H1 (cell line): ENCODE measurements at regions not wholly inside any gene's neighbourhood (a gene's known extent, or its start where the extent isn't known, plus 50 kb on each side); places are given as distances from the start of the nearest gene placed in this dataset.

ENCODE experiments used
- CTCF ChIA-PET: fragments of 300-600 bp; sonication (Branson Sonifier 250); formaldehyde crosslinking; loops from one replicate; lab custom pipeline; 2021; ENCODE audit not compliant: partially characterized antibody; lab: Charles Lee
- POLR2A ChIA-PET: fragments of 300-600 bp; sonication (Branson Sonifier 250); formaldehyde crosslinking; loops from one replicate; lab custom pipeline; 2021; ENCODE audit warnings: inconsistent platforms; ENCODE audit not compliant: partially characterized antibody; lab: Charles Lee
- DNase-seq, 2 experiments: peaks; one replicate each; pipeline versions ENCODE4 v3.0.0 to v3.0.0-alpha.2; 2010 to 2022; ENCODE audit warnings: low spot score in 2 of 2, low read depth in 1 of 2, mixed read lengths in 1 of 2
- FAIRE-seq: peaks from 2 replicates; lab custom pipeline; 2011; peaks lifted over from hg19 to GRCh38; lab: Jason Lieb, UNC
- H2AFZ ChIP-seq: 2 replicates; pipeline ENCODE4 v1.8.1; 2012; ENCODE audit warnings: low read length, inconsistent platforms
- H2AK5ac ChIP-seq: 2 replicates; pipeline ENCODE4 v1.6.1; 2013; ENCODE audit warnings: low read depth, low read length
- H2BK120ac ChIP-seq: replicated peaks from 2 replicates; pipeline ENCODE3; 2013; ENCODE audit warnings: low read depth, low read length, inconsistent platforms
- H2BK12ac ChIP-seq: 2 replicates; pipeline ENCODE4 v1.6.1; 2013; ENCODE audit warnings: low read depth, low read length
- H2BK15ac ChIP-seq: 2 replicates; pipeline ENCODE4 v1.6.1; 2013; ENCODE audit warnings: low read length
- H2BK20ac ChIP-seq: 2 replicates; pipeline ENCODE4 v1.6.1; 2013; ENCODE audit warnings: low read length
- H2BK5ac ChIP-seq: 2 replicates; pipeline ENCODE4 v1.6.1; 2013; ENCODE audit warnings: low read depth, low read length
- H3K14ac ChIP-seq: 2 replicates; pipeline ENCODE4 v1.6.1; 2013; ENCODE audit warnings: inconsistent platforms; ENCODE audit not compliant: insufficient read length
- H3K18ac ChIP-seq: 2 replicates; pipeline ENCODE4 v1.6.1; 2013; ENCODE audit warnings: low read length; ENCODE audit errors: extremely low read depth
- H3K23ac ChIP-seq: 2 replicates; pipeline ENCODE4 v1.6.1; 2013; ENCODE audit warnings: inconsistent platforms; ENCODE audit not compliant: insufficient read length
- H3K23me2 ChIP-seq: 2 replicates; pipeline ENCODE4 v1.6.1; 2013; ENCODE audit warnings: low read depth, low read length
- H3K27ac ChIP-seq: 2 replicates; pipeline ENCODE4 v1.6.1; 2011; ENCODE audit warnings: low read depth, low read length, inconsistent platforms
- H3K27me3 ChIP-seq, 4 experiments: replicated peaks in 1 of 4; 1 replicate in 1 of 4; 2 replicates in 3 of 4; pipeline versions ENCODE4 v1.6.1 to v1.8.1; 2011 to 2013; ENCODE audit warnings: low read length in 3 of 4, mild to moderate bottlenecking in 3 of 4, inconsistent platforms in 2 of 4, mixed read lengths in 2 of 4, moderate library complexity in 1 of 4; ENCODE audit not compliant: control insufficient read depth in 3 of 4, insufficient read depth in 3 of 4; ENCODE audit errors: extremely low read depth in 1 of 4
- H3K36me3 ChIP-seq, 4 experiments: 2 replicates each; pipeline versions ENCODE4 v1.6.1 to v1.8.1; 2011 to 2013; ENCODE audit warnings: mild to moderate bottlenecking in 4 of 4, low read length in 3 of 4, moderate library complexity in 2 of 4, control low read depth in 1 of 4, inconsistent platforms in 1 of 4; ENCODE audit not compliant: insufficient read depth in 4 of 4, control insufficient read depth in 2 of 4
- H3K4ac ChIP-seq: replicated peaks from 2 replicates; pipeline ENCODE3; 2013; ENCODE audit warnings: low read length, low read depth, mixed read lengths, inconsistent platforms; ENCODE audit not compliant: insufficient read length
- H3K4me1 ChIP-seq, 4 experiments: replicated peaks in 1 of 4; 1 replicate in 1 of 4; 2 replicates in 3 of 4; pipeline versions ENCODE4 v1.6.1 to v1.8.1; 2011 to 2013; ENCODE audit warnings: low read length in 3 of 4, inconsistent platforms in 2 of 4, mixed read lengths in 1 of 4; ENCODE audit not compliant: insufficient read depth in 4 of 4, control insufficient read depth in 3 of 4
- H3K4me2 ChIP-seq, 2 experiments: 2 replicates each; pipeline versions ENCODE4 v1.6.1 to v1.8.1; 2011 to 2013; ENCODE audit warnings: low read depth in 2 of 2, low read length in 2 of 2, control low read depth in 1 of 2, inconsistent platforms in 1 of 2, mild to moderate bottlenecking in 1 of 2; ENCODE audit not compliant: insufficient read depth in 1 of 2
- H3K4me3 ChIP-seq, 4 experiments: fragments of 200-600, 300-600 bp in 1 of 4; sonication (generic), shearing (Covaris generic), sonication (Bioruptor Twin) in 1 of 4; 2 replicates each; pipeline versions ENCODE4 v1.5.1 to v1.8.1; 2011 to 2016; ENCODE audit warnings: low read length in 4 of 4, low read depth in 3 of 4, control low read depth in 2 of 4, inconsistent platforms in 2 of 4, mild to moderate bottlenecking in 2 of 4, mixed read lengths in 1 of 4, moderate library complexity in 1 of 4; ENCODE audit not compliant: insufficient read depth in 2 of 4; ENCODE audit errors: extremely low read depth in 1 of 4
- H3K56ac ChIP-seq: replicated peaks from 2 replicates; pipeline ENCODE3; 2013; ENCODE audit warnings: low read depth, mild to moderate bottlenecking, mixed read lengths, low read length, inconsistent platforms; ENCODE audit not compliant: insufficient read length
- H3K79me1 ChIP-seq: 2 replicates; pipeline ENCODE4 v1.6.1; 2013; ENCODE audit warnings: low read depth, low read length, control low read depth
- H3K79me2 ChIP-seq, 2 experiments: 2 replicates each; pipeline versions ENCODE4 v1.6.1 to v1.8.1; 2012 to 2013; ENCODE audit warnings: low read length in 2 of 2, mild to moderate bottlenecking in 2 of 2, inconsistent platforms in 1 of 2; ENCODE audit not compliant: insufficient read depth in 2 of 2, control insufficient read depth in 1 of 2
- H3K9ac ChIP-seq, 4 experiments: replicated peaks in 1 of 4; 1 replicate in 1 of 4; 2 replicates in 3 of 4; pipeline versions ENCODE4 v1.6.1 to v1.8.1; 2011 to 2013; ENCODE audit warnings: low read depth in 3 of 4, low read length in 3 of 4, control low read depth in 2 of 4, mild to moderate bottlenecking in 2 of 4, moderate library complexity in 2 of 4, inconsistent platforms in 1 of 4; ENCODE audit errors: extremely low read depth in 1 of 4
- H3K9me3 ChIP-seq, 2 experiments: 2 replicates each; pipeline versions ENCODE4 v1.6.1 to v1.8.1; 2012 to 2013; ENCODE audit warnings: mild to moderate bottlenecking in 2 of 2, moderate library complexity in 2 of 2, control low read depth in 1 of 2, inconsistent platforms in 1 of 2, low read depth in 1 of 2, low read length in 1 of 2, mixed read lengths in 1 of 2; ENCODE audit not compliant: insufficient read depth in 2 of 2
- H4K20me1 ChIP-seq, 2 experiments: replicated peaks in 1 of 2; 2 replicates each; pipeline versions ENCODE3 to v1.8.1; 2011 to 2013; ENCODE audit warnings: inconsistent platforms in 2 of 2, low read length in 2 of 2, mild to moderate bottlenecking in 1 of 2; ENCODE audit not compliant: insufficient read depth in 2 of 2, control insufficient read depth in 1 of 2
- H4K5ac ChIP-seq: 2 replicates; pipeline ENCODE4 v1.6.1; 2013; ENCODE audit warnings: low read length, low read depth, mixed read lengths, inconsistent platforms; ENCODE audit not compliant: insufficient read length
- H4K8ac ChIP-seq: 2 replicates; pipeline ENCODE4 v1.8.0; 2013; ENCODE audit warnings: mild to moderate bottlenecking, moderate library complexity, low read length, inconsistent platforms; ENCODE audit not compliant: insufficient read depth; ENCODE audit errors: extremely low read depth
- H4K91ac ChIP-seq: replicated peaks from 2 replicates; pipeline ENCODE3; 2013; ENCODE audit warnings: low read length, mixed read lengths, inconsistent platforms; ENCODE audit not compliant: insufficient read length
- CEBPB ChIP-seq: IDR thresholded peaks from 2 replicates; pipeline ENCODE4 v1.6.1; 2012; ENCODE audit warnings: low read depth, low read length
- EGR1 ChIP-seq: IDR thresholded peaks from 2 replicates; pipeline ENCODE4 v1.6.1; 2011; ENCODE audit warnings: low read depth, low read length, borderline replicate concordance
- EP300 ChIP-seq, 2 experiments: IDR thresholded peaks; 1 replicate in 1 of 2; 2 replicates in 1 of 2; pipeline ENCODE4 v1.6.1; 2011 to 2012; ENCODE audit warnings: low read depth in 2 of 2, low read length in 2 of 2, mild to moderate bottlenecking in 2 of 2, borderline replicate concordance in 1 of 2, inconsistent platforms in 1 of 2, moderate library complexity in 1 of 2
- FOSL1 ChIP-seq: IDR thresholded peaks from 2 replicates; pipeline ENCODE4 v1.6.1; 2011; ENCODE audit warnings: mild to moderate bottlenecking, low read depth, low read length, moderate library complexity; ENCODE audit not compliant: insufficient read depth
- HDAC6 ChIP-seq: IDR thresholded peaks from one replicate; pipeline ENCODE4 v1.7.1; 2012; ENCODE audit warnings: low read depth, mild to moderate bottlenecking, inconsistent platforms, low read length, moderate library complexity
- JUN ChIP-seq: IDR thresholded peaks from 2 replicates; pipeline ENCODE4 v1.6.1; 2011; ENCODE audit warnings: low read depth, mild to moderate bottlenecking, improper control_type of control experiment, low read length
- KDM5A ChIP-seq: fragments of 200-600 bp; IDR thresholded peaks from 2 replicates; pipeline ENCODE4 v1.7.1; 2012; ENCODE audit warnings: mild to moderate bottlenecking, low read length, inconsistent platforms, mixed read lengths
- NRF1 ChIP-seq: IDR thresholded peaks from 2 replicates; pipeline ENCODE4 v1.6.1; 2011; ENCODE audit warnings: mild to moderate bottlenecking, low read depth, low read length, improper control_type of control experiment
- POLR2A ChIP-seq, 2 experiments: IDR thresholded peaks; 1 replicate in 1 of 2; 2 replicates in 1 of 2; pipeline ENCODE4 v1.6.1; 2011; ENCODE audit warnings: low read depth in 2 of 2, low read length in 2 of 2, mild to moderate bottlenecking in 2 of 2; ENCODE audit errors: control extremely low read depth in 1 of 2
- POLR2AphosphoS5 ChIP-seq: IDR thresholded peaks from 2 replicates; pipeline ENCODE4 v1.6.1; 2011; ENCODE audit warnings: low read depth, low read length
- SAP30 ChIP-seq: fragments of 300-600 bp; sonication (generic); IDR thresholded peaks from 2 replicates; pipeline ENCODE4 v1.7.1; 2012; ENCODE audit warnings: low read length, moderate library complexity, mild to moderate bottlenecking, inconsistent platforms; ENCODE audit not compliant: insufficient read depth, insufficient replicate concordance
- TBP ChIP-seq: IDR thresholded peaks from 2 replicates; pipeline ENCODE4 v1.6.1; 2011; ENCODE audit warnings: low read depth, low read length, improper control_type of control experiment
- WGBS, 2 experiments: shearing (Covaris generic) in 1 of 2; methylation state at CpG; one replicate each; pipeline versions ENCODE4 v1.1.6 to v1.1.7; 2013 to 2015; ENCODE audit warnings: low lambda C conversion rate in 2 of 2, mixed read lengths in 2 of 2, inconsistent platforms in 1 of 2, low coverage in 1 of 2, missing lambda C conversion rate in 1 of 2; ENCODE audit not compliant: insufficient replicate concordance in 2 of 2, insufficient coverage in 1 of 2, insufficient read length in 1 of 2; ENCODE audit errors: extremely low coverage in 1 of 2, missing lambda C conversion rate in 1 of 2; 5-methylcytosine and 5-hydroxymethylcytosine counted together
- TF ChIP-seq, protein P1 (sequence below): IDR thresholded peaks from 2 replicates; pipeline ENCODE4 v1.6.1; 2012; ENCODE audit warnings: low read length, inconsistent platforms

GRCh38 chr12:59085690-59086089 lies 165.4 kb upstream of the LRIG3 start:
- no peak for DNase-seq
- H3K9me3 ChIP-seq: no peaks in the 10 kb centered on the region
- no peak overlapping the region for H3K23ac ChIP-seq
- H3K56ac ChIP-seq: no peak overlapping the region
- no peaks in the 10 kb centered on the region for H3K23me2 ChIP-seq
- no peaks in the 10 kb centered on the region for H4K20me1 ChIP-seq
- no peak overlapping the region for H2AFZ ChIP-seq
- H3K18ac ChIP-seq: no peak overlapping the region
- no peak overlapping the region for H4K5ac ChIP-seq
- no peak for FAIRE-seq
- WGBS, 2 experiments: 62% methylated on average over 3 of the region's 3 CpGs; no CpG with 5 or more reads in 1 of the 2 experiments
- H3K36me3 ChIP-seq: no peaks in the 10 kb centered on the region
- H2BK120ac ChIP-seq: no peak overlapping the region
- H3K79me2 ChIP-seq: no peaks in the 10 kb centered on the region
- no peak overlapping the region for H4K8ac ChIP-seq
- no peak overlapping the region for H3K4ac ChIP-seq
- H3K4me2 ChIP-seq: no peak overlapping the region
- ChIA-PET CTCF (interaction anchor here (1.2 to 2.0 kb wide), 3 partner anchors 10 to 545 kb away, joined by 3 to 8 read pairs (median 5); no protein-coding TSS in a partner anchor), POLR2A (no interaction called here)
- H3K27ac ChIP-seq: no peak overlapping the region
- H2BK12ac ChIP-seq: no peak overlapping the region
- peaks cover 0 to 6% (median 4%) of the 10 kb centered on the region in 4 experiments; a peak in 2 of 7 replicates for H3K4me1 ChIP-seq
- no peak overlapping the region for H4K91ac ChIP-seq
- H3K79me1 ChIP-seq: no peaks in the 10 kb centered on the region
- no peak overlapping the region for H3K9ac ChIP-seq
- H3K14ac ChIP-seq: no peak overlapping the region
- no peak overlapping the region for H2BK5ac ChIP-seq
- H3K4me3 ChIP-seq: no peak overlapping the region
- no peak overlapping the region for H2BK20ac ChIP-seq
- H2AK5ac ChIP-seq: no peak overlapping the region
- H2BK15ac ChIP-seq: no peak overlapping the region
- peaks cover 0 to 1% (median 0%) of the 10 kb centered on the region in 4 experiments; a peak in 1 of 7 replicates for H3K27me3 ChIP-seq
- TF ChIP-seq, protein P1, sequence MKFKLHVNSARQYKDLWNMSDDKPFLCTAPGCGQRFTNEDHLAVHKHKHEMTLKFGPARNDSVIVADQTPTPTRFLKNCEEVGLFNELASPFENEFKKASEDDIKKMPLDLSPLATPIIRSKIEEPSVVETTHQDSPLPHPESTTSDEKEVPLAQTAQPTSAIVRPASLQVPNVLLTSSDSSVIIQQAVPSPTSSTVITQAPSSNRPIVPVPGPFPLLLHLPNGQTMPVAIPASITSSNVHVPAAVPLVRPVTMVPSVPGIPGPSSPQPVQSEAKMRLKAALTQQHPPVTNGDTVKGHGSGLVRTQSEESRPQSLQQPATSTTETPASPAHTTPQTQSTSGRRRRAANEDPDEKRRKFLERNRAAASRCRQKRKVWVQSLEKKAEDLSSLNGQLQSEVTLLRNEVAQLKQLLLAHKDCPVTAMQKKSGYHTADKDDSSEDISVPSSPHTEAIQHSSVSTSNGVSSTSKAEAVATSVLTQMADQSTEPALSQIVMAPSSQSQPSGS: no peak
- TF ChIP-seq JUN (no peak), TBP (no peak), HDAC6 (no peak), KDM5A (no peak), NRF1 (no peak), EGR1 (no peak), POLR2A (IDR thresholded peaks at IDR 0.05; ENCODE audit: control extremely low read depth in 1 of 2, low read depth in 2 of 2, low read length in 2 of 2) (no peak), FOSL1 (no peak), SAP30 (no peak), EP300 (IDR thresholded peaks at IDR 0.05; ENCODE audit: borderline replicate concordance in 1 of 2, low read depth in 2 of 2, low read length in 2 of 2) (no peak), CEBPB (no peak), POLR2AphosphoS5 (no peak)
